ENCODE measurements at regions not wholly inside any gene's neighbourhood (a gene's known extent, or its start where the extent isn't known, plus 50 kb on each side); places are given as distances from the start of the nearest gene placed in this dataset.
"Not testable (repeated sequence)": the region's sequence is repeated elsewhere in the genome, so short reads cannot be mapped to it uniquely, and the experiment has no call there.

- DNase-seq (ENCODE audit: low spot score) = no peak
Measured at GRCh38 chr9:38518826-38519225, 94.6 kb upstream of the IGFBPL1 start.

- DNase-seq (ENCODE audit: low spot score) = peak; percentile 43
Measured at GRCh38 chr9:38516273-38516672, 92.0 kb upstream of the IGFBPL1 start.

- not testable (repeated sequence) for DNase-seq (ENCODE audit: low spot score)
Measured at GRCh38 chr9:38515055-38515454, 90.8 kb upstream of the IGFBPL1 start.

- not testable (repeated sequence) for DNase-seq (ENCODE audit: low spot score)
Measured at GRCh38 chr9:38510340-38510739, 86.1 kb upstream of the IGFBPL1 start.

- no peak for DNase-seq (ENCODE audit: low spot score)
Measured at GRCh38 chr9:38507587-38507986, 83.3 kb upstream of the IGFBPL1 start.

- not testable (repeated sequence) for DNase-seq (ENCODE audit: low spot score)
Measured at GRCh38 chr9:38500171-38500570, 75.9 kb upstream of the IGFBPL1 start.

- DNase-seq (ENCODE audit: low spot score) = not testable (repeated sequence)
Measured at GRCh38 chr9:38498551-38498950, 74.3 kb upstream of the IGFBPL1 start.

GRCh38 chr9:38489057-38489456 is 64.8 kb upstream of the IGFBPL1 start:
- DNase-seq (ENCODE audit: low spot score) = no peak

GRCh38 chr9:38488156-38488698 is 64.0 kb upstream of the IGFBPL1 start:
- no peak for DNase-seq (ENCODE audit: low spot score)

GRCh38 chr9:38487418-38488155 is 63.3 kb upstream of the IGFBPL1 start:
- not testable (repeated sequence) for DNase-seq (ENCODE audit: low spot score)

- DNase-seq (ENCODE audit: low spot score) = no peak
Measured at GRCh38 chr9:38486837-38487236, 62.6 kb upstream of the IGFBPL1 start.

GRCh38 chr9:38486056-38486615 is 61.9 kb upstream of the IGFBPL1 start:
- DNase-seq (ENCODE audit: low spot score) = no peak

GRCh38 chr9:38484076-38484665 is 59.9 kb upstream of the IGFBPL1 start:
- not testable (repeated sequence) for DNase-seq (ENCODE audit: low spot score)

GRCh38 chr9:38482918-38483592 is 58.8 kb upstream of the IGFBPL1 start:
- DNase-seq (ENCODE audit: low spot score) = no peak

- no peak for DNase-seq (ENCODE audit: low spot score)
Measured at GRCh38 chr9:38478211-38478610, 54.0 kb upstream of the IGFBPL1 start.

GRCh38 chr9:38474476-38474875 is 50.2 kb upstream of the IGFBPL1 start:
- not testable (repeated sequence) for DNase-seq (ENCODE audit: low spot score)

All from SW480 (cell line).